HG03064 (cell line): ENCODE measurements at regions not wholly inside any gene's neighbourhood (a gene's known extent, or its start where the extent isn't known, plus 50 kb on each side); places are given as distances from the start of the nearest gene placed in this dataset.
"Not testable (repeated sequence)": the region's sequence is repeated elsewhere in the genome, so short reads cannot be mapped to it uniquely, and the experiment has no call there.

ENCODE experiments used
- ATAC-seq: cut with Tn5 transposase; IDR thresholded peaks from one replicate; pipeline ENCODE4 v1.9.1; 2021; ENCODE audit warnings: low read depth; ENCODE audit not compliant: unreplicated experiment

DNA sequence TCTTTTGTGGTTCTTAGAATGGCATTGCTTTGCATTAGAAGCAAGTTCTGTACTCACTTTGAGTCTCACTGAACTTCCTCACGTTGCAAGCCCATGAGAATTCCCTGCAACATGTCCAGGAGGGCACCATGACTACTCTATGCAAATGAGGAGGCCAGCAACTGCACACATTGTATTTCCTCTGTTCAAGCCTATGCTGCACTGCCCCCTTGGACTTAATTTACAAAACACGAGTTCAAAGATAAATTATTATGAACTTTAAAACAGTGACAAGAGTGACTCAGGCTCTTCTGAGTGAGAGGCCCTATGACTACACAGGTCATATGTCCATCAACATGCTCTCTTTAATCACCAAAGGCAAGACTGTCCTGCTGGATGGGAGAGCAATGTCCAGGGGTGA is 484.2 kb upstream of the ATP11B start:
- ATAC-seq = no peak

DNA sequence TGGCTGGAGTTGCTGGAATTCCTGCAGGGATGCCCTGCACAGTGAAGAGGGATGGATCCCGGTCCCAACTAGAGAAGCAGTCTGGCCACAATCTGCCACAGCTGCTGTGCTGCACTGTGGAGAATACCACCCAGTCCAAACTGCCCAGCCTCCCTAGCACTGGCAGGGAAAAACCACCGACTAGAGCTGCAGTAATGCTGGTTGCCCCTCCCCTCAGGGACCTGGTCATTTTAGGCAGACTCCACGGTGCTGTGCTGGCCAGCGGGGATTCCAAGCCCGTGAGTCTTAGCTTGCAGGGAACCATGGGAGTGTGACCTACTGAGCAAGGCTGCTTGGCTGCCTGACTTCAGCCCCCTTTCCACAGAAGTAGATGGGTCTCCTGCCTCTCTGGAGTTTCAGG is 478.0 kb upstream of the ATP11B start:
- ATAC-seq = no peak

DNA sequence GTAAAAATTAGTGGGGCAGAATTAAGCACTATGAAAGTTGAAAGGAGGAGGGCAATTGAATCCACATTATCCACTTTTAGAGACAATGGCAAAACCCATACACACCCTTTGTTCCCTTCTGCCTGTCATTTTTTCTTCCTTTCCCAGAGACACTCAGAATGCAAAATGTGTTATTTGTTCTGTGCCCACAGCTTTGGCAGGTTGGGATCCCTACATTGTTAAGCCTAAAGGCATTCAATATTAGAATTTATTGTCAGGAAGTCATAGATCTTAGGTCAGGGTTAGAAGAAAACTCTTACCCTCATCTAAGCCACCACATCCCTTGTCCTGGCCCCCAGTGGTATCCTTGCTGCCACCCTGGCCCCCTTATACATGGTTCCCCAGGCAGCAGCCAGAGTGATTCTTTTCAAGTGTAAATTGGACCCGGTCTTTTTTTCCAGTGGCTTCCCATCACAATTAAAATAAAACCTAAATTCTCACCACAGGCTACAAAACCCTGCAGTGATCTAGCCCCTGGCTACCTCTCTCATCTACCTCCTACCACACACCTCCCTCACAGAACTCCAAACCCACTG is 470.1 kb upstream of the ATP11B start:
- no peak for ATAC-seq

DNA sequence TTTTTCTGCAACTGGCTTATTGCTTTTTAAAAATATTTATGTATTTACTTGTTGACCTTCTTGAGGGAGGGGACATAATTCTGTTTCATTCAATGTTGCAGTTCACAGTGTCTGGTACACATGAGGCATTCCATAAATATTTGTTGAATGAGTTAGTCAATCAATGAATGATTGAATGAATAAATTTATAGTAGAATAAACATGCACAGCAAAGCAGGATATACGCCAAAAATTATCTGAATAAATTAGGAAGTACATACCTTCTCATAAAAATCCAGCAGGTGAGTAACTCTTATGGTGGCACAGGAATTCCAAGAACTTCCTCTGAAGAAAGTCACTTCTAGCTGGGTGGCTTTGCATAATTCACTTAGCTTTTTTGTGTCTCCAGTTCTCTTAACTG is 469.4 kb upstream of the ATP11B start:
- ATAC-seq = no peak

DNA sequence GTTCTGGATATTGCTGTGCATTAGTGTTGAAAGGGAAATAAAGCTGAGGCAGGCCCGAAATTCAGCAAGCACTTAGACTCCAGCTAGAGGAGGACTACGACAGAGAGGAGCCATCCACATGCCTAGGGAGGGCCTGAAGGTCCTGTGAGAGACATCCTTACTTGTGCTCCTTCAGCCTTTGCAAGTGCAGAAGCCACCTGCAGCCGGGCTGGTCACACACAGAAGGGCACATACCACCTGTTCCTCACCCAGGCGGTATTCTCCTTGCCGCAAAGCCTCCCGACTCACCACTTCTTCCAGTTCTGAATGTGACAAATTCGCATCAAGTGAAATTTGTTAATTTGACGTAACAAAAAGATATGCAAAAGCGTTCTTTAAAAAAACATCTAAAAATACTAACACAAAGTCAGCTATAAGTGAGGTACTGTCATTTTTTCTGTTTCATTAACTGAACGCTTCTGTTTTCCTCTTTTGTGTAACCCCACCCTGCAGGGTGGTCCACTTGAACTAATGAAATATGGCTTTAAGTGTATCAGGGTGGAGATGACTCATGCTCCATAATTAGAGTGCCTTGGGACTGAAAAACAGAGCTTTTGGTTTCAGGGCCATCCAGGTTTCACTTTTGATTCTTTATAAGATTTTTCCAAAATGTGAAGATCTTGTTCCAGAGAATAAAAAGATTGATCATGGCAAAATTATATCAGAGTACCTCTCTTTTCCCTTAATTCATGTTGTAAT is 467.9 kb upstream of the ATP11B start:
- no peak for ATAC-seq

DNA sequence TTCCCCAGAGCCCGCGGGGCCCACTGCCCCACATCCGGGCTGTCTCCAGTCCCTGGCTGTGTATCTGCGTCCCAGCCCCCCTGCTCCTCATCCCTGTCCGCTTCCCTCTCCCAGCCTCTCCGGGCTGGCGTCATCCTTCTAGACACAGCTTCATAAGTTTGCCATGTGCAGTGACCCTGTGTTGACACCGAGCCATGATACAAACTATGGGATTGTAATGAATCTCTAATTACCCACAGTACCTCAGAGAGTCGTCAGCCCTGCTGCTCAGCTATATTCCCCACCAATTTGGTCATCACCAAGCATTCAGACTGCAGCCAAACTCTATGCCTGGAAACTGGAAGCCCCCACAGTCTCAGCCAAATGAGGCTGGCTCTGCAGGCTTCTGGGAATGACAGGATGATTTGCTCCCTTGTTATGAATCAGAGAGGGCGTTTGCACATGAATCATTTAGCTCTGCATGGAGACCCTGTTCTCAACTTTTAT is 466.1 kb upstream of the ATP11B start:
- ATAC-seq = no peak

DNA sequence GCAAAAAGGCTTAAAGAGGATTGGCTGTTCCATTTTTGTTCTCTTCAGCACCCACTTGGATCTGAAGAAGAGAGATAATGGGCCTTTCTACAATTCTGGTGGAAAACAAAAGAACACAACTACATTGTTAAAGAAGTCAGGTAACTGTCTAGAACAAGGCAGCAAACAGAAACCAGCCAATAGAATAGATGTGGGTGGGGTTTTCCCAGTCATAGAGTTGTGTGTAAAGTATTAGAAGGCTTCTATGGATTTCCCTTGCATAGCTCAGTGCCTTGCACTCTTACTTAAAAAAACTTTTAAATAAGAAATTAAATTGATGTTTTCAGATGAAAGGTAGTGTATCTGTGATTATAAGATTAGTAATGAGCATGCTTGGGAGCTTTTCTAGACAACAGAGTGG is 462.7 kb upstream of the ATP11B start:
- no peak for ATAC-seq

DNA sequence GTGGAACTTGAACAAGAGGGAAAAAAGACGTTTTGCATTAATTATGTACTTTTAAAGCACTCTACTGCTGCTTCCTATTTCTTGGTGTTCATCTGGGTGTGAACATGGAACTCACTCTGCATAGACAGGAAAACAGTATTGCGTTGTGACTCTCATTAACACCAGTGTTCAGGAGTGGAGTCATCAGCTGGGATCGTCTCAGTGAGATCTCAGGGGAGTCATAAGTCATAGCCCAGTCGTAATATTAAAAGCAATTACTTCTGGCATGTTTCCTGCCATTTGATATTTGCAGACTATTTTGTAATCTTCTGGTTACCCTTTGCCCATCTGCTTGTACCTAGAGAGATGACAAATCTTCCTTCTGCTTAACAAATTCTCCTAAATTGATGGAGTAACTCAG is 462.0 kb upstream of the ATP11B start:
- no peak for ATAC-seq

DNA sequence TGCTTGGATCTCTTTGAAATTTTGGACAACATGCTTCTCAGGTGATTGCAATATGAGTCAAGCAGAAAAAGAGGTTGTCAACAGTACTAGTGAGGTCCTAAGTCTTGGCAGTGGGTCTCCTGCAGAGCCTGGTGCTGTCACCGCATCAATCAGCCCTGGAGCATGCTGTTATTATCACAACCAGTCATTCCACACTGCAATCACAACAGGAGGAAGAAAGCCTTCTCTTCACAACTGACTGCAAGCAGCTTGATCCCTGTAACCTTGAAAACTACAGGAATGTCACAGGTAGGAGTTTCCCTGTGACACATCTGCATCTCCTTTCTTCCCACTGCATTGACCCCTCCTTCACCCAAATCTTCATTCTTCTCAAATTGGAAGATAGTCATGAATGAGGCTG is 451.1 kb upstream of the ATP11B start:
- ATAC-seq = no peak

DNA sequence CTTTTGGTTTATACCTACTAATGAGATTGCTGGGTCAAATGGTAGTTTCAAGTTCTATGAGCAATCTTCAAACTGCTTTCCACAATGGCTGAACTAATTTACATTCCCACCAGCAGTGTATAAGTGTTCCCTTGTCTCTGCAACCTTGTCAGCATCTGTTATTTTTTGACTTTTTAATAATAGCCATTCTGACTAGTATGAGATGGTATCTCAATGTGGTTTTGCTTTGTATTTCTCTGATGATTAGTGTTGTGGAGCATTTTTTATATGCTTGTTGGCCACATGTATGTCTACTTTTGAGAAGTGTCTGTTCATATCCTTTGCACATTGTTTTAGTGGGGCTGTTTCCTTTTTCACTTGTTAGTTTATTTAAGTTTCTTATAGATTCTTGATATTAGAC is 449.3 kb upstream of the ATP11B start:
- not testable (repeated sequence) for ATAC-seq

DNA sequence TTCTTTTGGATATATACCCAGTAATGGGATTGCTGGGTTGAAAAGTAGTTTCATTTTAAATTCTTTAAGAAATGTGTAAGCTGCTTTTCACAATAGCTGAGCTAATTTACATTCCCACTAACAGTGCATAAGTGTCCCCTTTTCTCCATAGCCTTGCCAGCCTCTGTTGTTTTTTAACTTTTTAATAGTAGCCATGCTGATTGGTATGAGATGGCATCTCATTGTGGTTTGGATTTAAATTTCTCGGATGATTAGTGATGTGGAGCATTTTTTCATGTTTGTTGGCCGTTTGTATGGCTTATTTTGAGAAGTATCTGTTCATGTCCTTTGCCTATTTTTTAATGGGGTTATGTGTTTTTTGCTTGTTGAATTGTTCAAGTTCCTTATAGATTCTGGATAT is 444.3 kb upstream of the ATP11B start:
- ATAC-seq = no peak

DNA sequence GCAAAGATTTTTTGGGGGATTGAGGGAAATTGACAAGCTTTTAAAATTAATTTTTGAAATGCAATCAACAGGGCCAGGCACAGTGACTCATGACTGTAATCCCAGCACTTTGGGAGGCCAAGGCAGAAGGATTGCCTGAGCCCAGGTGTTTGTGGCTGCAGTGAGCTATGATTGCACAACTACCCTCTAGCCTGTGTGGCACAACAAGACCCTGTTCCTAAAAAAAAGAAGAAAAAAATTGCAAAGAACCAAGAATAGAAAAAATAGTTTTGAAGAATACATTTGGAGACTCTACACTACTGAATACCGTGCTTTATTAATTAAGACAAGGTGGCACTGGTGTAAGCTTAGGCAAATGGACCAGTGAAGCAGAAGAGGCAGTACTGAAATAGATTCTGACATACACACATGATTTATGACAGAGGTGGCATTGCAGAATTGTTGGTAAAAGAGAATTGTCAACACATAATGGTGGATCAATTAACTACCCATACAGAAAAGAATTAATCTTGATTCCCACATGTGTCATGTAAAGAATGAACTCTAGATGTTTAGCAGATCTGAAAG is 443.3 kb upstream of the ATP11B start:
- no peak for ATAC-seq

DNA sequence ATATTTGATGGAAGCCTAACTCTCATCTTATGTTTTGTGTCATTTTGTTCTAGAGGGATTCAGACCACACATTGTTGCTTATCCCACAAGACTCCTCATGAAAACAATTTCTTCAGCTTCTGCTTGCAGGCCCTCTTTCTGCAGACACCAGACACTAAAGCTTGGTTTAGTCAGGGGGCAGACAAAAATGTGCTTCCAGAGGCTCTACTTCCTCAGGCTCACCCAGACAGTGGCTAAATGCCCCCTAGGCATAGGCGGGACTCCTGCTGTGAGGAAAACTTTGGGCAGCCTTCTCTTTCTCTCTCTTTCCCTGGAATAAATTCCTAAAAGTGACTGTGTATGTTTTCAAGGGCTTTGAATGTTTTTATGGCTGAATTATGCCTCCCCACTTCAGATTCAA is 435.4 kb upstream of the ATP11B start:
- no peak for ATAC-seq

DNA sequence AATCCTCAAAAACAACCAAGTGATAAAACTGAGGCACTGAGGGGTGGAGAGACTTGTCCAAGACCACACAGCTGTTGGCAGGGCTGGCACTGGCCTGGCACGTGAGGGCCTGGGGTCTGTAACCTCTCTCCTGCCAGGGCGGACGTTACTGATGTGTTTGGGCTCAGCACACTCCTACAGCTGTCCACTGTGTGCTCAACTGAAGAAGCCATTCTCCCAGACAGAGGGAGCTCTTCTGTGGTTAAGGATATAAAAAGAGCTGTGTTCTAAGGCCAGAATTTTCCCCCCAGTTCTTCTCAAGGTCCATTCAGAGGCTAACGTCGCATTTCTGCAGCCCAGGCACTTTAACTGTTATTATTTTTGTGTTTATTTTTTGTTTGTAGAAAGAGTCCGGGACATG is 429.0 kb upstream of the ATP11B start:
- no peak for ATAC-seq

DNA sequence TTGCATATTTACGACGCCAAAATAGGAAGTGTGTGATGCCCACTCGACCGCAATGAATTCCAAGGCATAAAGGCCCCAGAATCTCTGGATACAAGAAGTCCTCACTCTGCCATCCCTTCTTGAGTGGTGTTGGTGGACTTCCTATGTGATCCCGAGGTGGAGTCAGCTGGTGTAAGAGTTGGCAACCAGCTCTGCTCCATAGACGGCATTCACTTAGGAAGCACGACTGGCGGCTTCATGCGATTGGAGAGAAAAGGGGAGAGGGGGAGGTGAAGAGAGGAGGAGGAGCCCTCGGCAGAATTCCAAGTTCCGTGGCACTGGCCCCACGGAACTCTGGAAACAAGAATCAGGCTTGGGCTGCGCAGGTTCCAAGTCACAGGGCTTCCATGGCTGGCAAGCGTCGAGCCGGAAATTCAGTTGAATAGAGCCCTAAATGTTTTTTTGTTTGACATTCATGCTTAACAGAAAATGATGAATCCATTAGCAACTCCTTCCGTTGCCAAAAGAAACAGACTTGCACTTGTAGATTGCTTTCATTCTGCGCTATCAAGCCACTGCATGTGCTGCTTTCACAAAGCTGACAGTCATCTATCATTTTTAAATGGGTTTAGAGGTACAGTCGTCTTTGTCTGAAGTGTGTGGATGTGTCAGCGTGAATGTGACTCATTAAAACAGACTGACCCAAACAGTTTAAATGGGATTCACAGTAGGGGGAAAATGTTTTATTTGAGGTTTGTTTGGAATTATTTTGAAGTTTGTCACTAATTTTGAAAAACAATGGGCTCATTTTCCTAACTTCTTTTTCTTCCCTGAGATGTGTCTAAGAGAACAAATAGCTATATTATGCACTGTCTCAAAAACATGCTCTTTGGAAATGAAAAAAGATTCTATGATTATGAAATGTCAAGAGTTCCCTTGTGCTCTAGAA is 428.3 kb upstream of the ATP11B start:
- no peak for ATAC-seq

DNA sequence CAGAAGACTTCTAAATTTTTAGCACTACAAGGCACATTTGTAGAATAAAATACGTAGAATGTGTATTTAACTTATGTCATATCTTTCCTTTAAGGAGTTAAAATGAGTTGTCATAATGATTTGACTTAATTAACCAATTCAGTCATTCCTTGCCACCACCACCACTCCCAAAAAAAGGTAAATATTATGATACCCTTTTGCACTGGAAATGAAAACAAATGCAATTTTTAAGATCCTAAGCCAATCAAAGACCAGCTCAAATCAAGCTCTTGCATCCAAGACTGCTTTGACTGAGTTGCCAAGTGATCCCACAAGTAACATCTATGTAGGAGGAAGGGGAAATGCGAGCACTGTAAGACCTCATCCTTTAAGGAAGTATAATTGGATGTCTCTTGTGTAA is 426.6 kb upstream of the ATP11B start:
- no peak for ATAC-seq

DNA sequence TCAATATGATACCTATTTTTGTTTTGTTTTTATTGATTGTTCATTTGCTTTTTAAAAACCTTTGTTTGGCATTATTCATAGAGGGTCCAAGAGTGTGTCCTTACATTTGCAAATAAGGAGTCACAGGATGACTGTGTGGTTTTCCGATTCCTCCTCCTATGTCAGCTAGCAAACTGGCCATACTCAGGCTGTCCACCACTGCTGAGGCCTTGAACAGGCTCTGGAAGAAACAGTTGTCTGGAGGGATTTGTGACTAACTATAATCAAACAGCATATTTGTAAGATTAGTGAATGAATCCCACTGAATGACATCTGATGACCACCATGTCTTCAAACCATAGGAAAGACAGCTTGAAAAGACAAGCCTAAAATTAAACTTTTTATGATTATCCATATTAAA is 423.4 kb upstream of the ATP11B start:
- no peak for ATAC-seq

DNA sequence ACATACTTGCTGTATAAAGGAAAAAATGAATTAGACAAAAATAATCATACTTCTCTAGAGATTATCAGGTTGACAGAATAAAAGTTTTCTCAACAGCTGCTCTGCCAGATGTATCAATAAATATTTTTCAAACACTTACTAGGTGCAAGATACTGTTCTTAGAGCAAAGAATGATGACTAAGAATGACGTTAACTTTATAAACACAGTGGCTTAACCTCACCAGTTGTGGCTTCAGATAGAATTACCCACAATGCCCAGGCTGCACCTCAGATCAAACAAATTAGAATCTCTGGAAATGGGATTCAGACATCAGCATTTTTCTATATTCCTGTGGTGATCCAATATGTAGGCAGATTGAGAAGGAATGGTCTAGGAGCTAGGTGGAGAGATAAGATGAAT is 422.4 kb upstream of the ATP11B start:
- no peak for ATAC-seq

DNA sequence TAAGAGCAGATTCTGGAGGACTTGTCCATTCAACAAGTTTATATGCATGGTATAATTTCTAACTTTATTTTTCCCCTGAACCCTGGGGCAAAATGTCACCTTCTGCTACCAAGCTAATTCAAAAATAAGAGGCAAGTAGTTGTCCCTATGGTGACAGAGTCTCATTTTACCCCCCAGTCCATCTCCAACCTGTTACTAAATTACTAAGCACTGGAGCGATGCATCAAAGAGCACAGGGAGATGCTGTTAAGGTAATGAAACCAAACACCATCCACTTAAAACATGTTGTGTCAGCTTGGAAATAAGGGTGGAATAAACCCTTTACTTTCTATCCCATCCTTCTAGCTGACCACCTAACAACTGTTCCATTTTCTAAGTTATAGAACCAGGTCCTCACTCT is 417.4 kb upstream of the ATP11B start:
- ATAC-seq = no peak

DNA sequence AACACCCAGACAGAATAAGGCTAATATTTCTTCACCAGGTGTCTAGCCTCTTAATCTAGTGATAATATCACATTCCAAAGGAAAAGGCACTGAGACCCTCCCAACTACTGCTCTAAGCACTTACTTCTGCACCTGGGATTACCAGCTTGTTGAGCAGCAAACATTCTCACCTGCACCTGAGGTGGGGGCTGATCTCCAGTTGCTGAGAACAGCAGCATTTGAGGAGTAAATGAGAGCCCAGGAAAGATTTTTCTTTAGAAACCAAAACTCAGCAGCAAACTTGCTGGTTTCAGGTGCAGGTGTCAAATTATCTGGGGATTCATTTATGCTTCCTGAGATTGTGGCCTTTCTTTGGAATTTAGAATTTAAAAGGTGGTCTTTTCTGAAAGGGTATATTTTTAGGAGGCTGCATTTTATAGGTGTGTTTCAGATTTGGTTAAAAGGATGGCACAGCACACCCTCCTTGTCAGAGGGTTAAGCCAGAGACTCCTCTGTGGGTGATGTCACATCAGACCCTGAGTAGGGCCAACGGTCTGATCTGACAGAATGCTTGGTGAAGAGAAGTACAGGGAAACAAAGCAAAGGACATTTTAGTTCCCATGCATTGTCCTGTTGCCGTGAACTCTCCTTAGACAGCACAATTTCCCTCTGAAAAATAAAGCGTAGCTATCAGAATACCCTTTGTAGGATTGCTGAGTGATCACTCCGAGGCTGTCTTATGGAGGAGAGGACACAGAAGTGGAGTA is 411.0 kb upstream of the ATP11B start:
- ATAC-seq = no peak
